Spleen (tissue), 11 donors: ENCODE measurements at regions not wholly inside any gene's neighbourhood (a gene's known extent, or its start where the extent isn't known, plus 50 kb on each side); places are given as distances from the start of the nearest gene placed in this dataset.

Source experiments
- DNase-seq: peaks from one replicate; pipeline ENCODE4 v3.0.0-alpha.2; 2020
- H3K27ac ChIP-seq, 8 donors: fragments of 200-600 bp; sonication (generic) in 7 of 8; 1 replicate in 4 of 8; 2 replicates in 4 of 8; pipeline versions ENCODE4 v1.5.0 to v1.8.0; 2016 to 2021; ENCODE audit warnings: inconsistent platforms in 4 of 8, mild to moderate bottlenecking in 4 of 8, moderate library complexity in 1 of 8
- H3K27me3 ChIP-seq, 7 donors: fragments of 200-600 bp; sonication (generic) in 6 of 7; replicated peaks in 1 of 7; 1 replicate in 4 of 7; 2 replicates in 3 of 7; pipeline versions ENCODE4 v1.5.0 to v1.8.0; 2016 to 2021; ENCODE audit warnings: inconsistent platforms in 3 of 7, mild to moderate bottlenecking in 1 of 7
- H3K36me3 ChIP-seq, 6 donors: fragments of 200-600 bp; sonication (generic) in 5 of 6; 1 replicate in 4 of 6; 2 replicates in 2 of 6; pipeline versions ENCODE4 v1.5.0 to v1.8.0; 2016 to 2021; ENCODE audit warnings: inconsistent platforms in 2 of 6
- H3K4me1 ChIP-seq, 6 donors: fragments of 200-600 bp; sonication (generic) in 5 of 6; 1 replicate in 3 of 6; 2 replicates in 3 of 6; pipeline versions ENCODE4 v1.5.0 to v1.8.0; 2016 to 2021; ENCODE audit warnings: inconsistent platforms in 3 of 6
- H3K4me3 ChIP-seq, 8 donors: fragments of 200-600 bp; sonication (generic) in 7 of 8; 1 replicate in 4 of 8; 2 replicates in 4 of 8; pipeline versions ENCODE4 v1.5.0 to v1.8.0; 2016 to 2021; ENCODE audit warnings: inconsistent platforms in 4 of 8, mild to moderate bottlenecking in 4 of 8, moderate library complexity in 2 of 8
- H3K9me3 ChIP-seq, 8 donors: fragments of 200-600 bp; sonication (generic) in 7 of 8; 1 replicate in 4 of 8; 2 replicates in 4 of 8; pipeline versions ENCODE4 v1.5.0 to v1.8.0; 2016 to 2021; ENCODE audit warnings: inconsistent platforms in 4 of 8
- CTCF ChIP-seq, 11 experiments: fragments of 200-600 bp in 7 of 11; fragments of 450-650 bp in 4 of 11; sonication (generic) in 4 of 11; IDR thresholded peaks in 8 of 11; conservative IDR thresholded peaks in 3 of 11; 1 replicate in 7 of 11; 2 replicates in 4 of 11; pipeline versions ENCODE4 v1.4.0 to v1.8.0; 2016 to 2021; ENCODE audit warnings: antibody characterized with exemption in 11 of 11, inconsistent platforms in 4 of 11, mild to moderate bottlenecking in 1 of 11
- POLR2A ChIP-seq, 3 donors: fragments of 450-650 bp; IDR thresholded peaks; one replicate each; pipeline ENCODE4 v1.5.1; 2017; ENCODE audit warnings: antibody characterized with exemption in 3 of 3, mild to moderate bottlenecking in 1 of 3
- POLR2AphosphoS5 ChIP-seq, 3 donors: sonication (generic); formaldehyde crosslinking; IDR thresholded peaks; one replicate each; pipeline ENCODE4 v1.5.1; 2017; ENCODE audit warnings: antibody characterized with exemption in 3 of 3
- WGBS, 5 donors: extraction: QIAGEN DNeasy Blood & Tissue Kit in 3 of 5; methylation state at CpG; one replicate each; pipeline versions ENCODE4 v1.1.5 to v1.1.7; 2013 to 2018; 5-methylcytosine and 5-hydroxymethylcytosine counted together
- intact Hi-C: fragments of 100-400 bp; cut with DNase I; formaldehyde crosslinking; loops from one replicate; pipeline ENCODE4 v1.15.0; 2023; ENCODE audit warnings: low total_unique reads
- donor health status: healthy with polysubstance abuse.
- donor health status: DM: no; HTN: no; CAD: no; lungs with moderate emphysema.
- donor health status: DM: no; HTN: no; CAD: no.
- donor health status: Bipolar disorder and iron deficiency.
- donor health status: healthy.
- donor health status: DM: no; HTN: no; CAD: no.
- donor health status: DM: yes; HTN: yes; CAD: no.

GRCh38 chr3:59565125-59565524, 515.3 kb upstream of the CFAP20DC start:
- Histone ChIP-seq H3K27ac (no peak overlapping the region), H3K36me3 (no peaks in the 10 kb centered on the region), H3K9me3 (no peaks in the 10 kb centered on the region), H3K4me3 (no peak overlapping the region), H3K27me3 (no peaks in the 10 kb centered on the region), H3K4me1 (no peaks in the 10 kb centered on the region)
- TF ChIP-seq CTCF (IDR thresholded peaks at IDR 0.05 in 8 of 11, conservative IDR thresholded peaks at IDR 0.05 in 3 of 11) (no peak), POLR2A (IDR thresholded peaks at IDR 0.05) (no peak), POLR2AphosphoS5 (IDR thresholded peaks at IDR 0.05) (no peak)
- 80 to 97% (median 87%) methylated on average over 2 of the region's 2 CpGs for WGBS, 5 donors
- no peak for DNase-seq
- intact Hi-C loops = no loop called here

DNA sequence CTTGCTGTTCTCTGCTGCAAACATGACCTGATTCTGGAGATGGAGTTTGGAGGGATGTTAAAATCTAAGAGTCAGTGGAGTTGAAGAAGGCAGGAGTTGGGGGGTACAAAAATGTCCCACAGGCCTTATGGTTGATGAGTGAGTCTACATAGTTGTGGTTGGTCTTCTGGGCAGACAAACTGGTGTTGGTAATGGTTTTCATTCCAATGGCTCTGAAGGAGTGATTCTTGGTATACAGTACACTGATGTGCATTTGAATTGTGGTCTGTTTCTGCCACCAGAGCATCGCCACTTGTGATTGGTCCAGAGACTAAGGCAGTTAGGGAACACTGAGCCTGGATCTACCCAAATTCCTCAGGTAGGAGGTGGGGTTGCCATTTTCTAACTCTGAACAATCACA, 514.1 kb upstream of the CFAP20DC start:
- intact Hi-C loops = no loop called here
- Histone ChIP-seq H3K4me3 (no peak overlapping the region), H3K27me3 (no peaks in the 10 kb centered on the region), H3K4me1 (no peaks in the 10 kb centered on the region), H3K36me3 (no peaks in the 10 kb centered on the region), H3K27ac (no peak overlapping the region), H3K9me3 (no peaks in the 10 kb centered on the region)
- no peak for DNase-seq
- TF ChIP-seq CTCF (IDR thresholded peaks at IDR 0.05 in 8 of 11, conservative IDR thresholded peaks at IDR 0.05 in 3 of 11) = no peak
- 79 to 100% (median 98%) methylated on average over 1 of the region's 1 CpG for WGBS, 5 donors

DNA sequence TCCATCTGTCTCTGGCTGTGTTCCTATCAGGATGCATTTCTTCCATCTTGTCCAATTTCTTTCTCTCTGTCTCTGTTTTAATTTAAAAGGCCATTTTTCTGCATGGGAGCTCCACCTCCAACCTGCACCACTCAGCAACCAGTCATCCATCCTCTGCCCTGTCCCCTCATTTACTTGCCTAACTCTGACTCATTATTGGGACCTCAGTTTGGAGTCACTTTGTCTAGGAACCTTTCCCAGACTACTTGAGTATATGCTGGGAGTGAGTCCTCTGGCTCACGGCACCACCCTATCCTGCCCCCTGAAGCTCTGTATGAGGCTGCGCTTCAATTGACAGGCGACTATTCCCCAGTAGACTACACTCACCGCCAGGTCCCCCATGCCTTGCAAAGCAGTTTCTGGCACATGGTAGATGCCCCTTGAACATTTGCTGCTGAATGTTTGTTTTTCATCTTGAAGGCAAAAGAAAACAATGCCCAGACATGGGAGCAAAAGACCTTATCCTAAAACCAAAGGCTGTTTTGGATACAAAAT, 513.3 kb upstream of the CFAP20DC start:
- Histone ChIP-seq H3K4me1 (no peaks in the 10 kb centered on the region), H3K27me3 (no peaks in the 10 kb centered on the region), H3K9me3 (no peaks in the 10 kb centered on the region), H3K4me3 (no peak overlapping the region), H3K36me3 (no peaks in the 10 kb centered on the region), H3K27ac (no peak overlapping the region)
- TF ChIP-seq POLR2A (IDR thresholded peaks at IDR 0.05) = no peak
- TF ChIP-seq POLR2AphosphoS5 (IDR thresholded peaks at IDR 0.05) = no peak
- no peak for TF ChIP-seq CTCF (IDR thresholded peaks at IDR 0.05 in 8 of 11, conservative IDR thresholded peaks at IDR 0.05 in 3 of 11)
- 93 to 99% (median 97%) methylated on average over 4 of the region's 4 CpGs for WGBS, 5 donors
- intact Hi-C loops = no loop called here
- no peak for DNase-seq

GRCh38 chr3:59559721-59560435, 510.1 kb upstream of the CFAP20DC start:
- TF ChIP-seq POLR2AphosphoS5 (IDR thresholded peaks at IDR 0.05) = no peak
- TF ChIP-seq POLR2A (IDR thresholded peaks at IDR 0.05) = no peak
- Histone ChIP-seq H3K4me1 (no peaks in the 10 kb centered on the region), H3K27me3 (no peaks in the 10 kb centered on the region), H3K4me3 (no peak overlapping the region), H3K27ac (no peak overlapping the region), H3K36me3 (no peaks in the 10 kb centered on the region), H3K9me3 (no peaks in the 10 kb centered on the region)
- 68 to 76% (median 74%) methylated on average over 4 of the region's 4 CpGs for WGBS, 5 donors
- intact Hi-C loops = no loop called here
- DNase-seq = no peak
